HepG2 (cell line): ENCODE measurements at regions not wholly inside any gene's neighbourhood (a gene's known extent, or its start where the extent isn't known, plus 50 kb on each side); places are given as distances from the start of the nearest gene placed in this dataset.

Experiments
- NFKBIZ ChIP-seq: IDR thresholded peaks from 2 replicates; pipeline ENCODE4 v1.6.1; 2018; ENCODE audit warnings: missing genetic modification reagents, missing compliant biosample characterization
- ONECUT2 ChIP-seq: sonication (generic); formaldehyde crosslinking; IDR thresholded peaks from 2 replicates; pipeline ENCODE4 v1.4.0; 2020; ENCODE audit warnings: missing genetic modification reagents
- TF ChIP-seq, protein P1 (sequence below), 2 experiments: sonication (generic) in 1 of 2; formaldehyde crosslinking in 1 of 2; IDR thresholded peaks; 2 replicates each; pipeline versions ENCODE4 v1.6.1 to v1.9.0; 2014 to 2022; ENCODE audit warnings: antibody characterized with exemption in 1 of 2, borderline replicate concordance in 1 of 2, inconsistent platforms in 1 of 2, low read depth in 1 of 2, missing genetic modification reagents in 1 of 2
- TF ChIP-seq, protein P2 (sequence below): sonication (generic); formaldehyde crosslinking; conservative IDR thresholded peaks from 2 replicates; pipeline ENCODE4 v1.8.0; 2022; ENCODE audit warnings: mild to moderate bottlenecking, moderate library complexity, missing genetic modification reagents
- TF ChIP-seq, protein P3 (sequence below): sonication (generic); formaldehyde crosslinking; IDR thresholded peaks from 2 replicates; pipeline ENCODE4 v1.4.0; 2020; ENCODE audit warnings: missing genetic modification reagents, borderline replicate concordance
- TF ChIP-seq, protein P4 (sequence below): sonication (generic); formaldehyde crosslinking; IDR thresholded peaks from 2 replicates; pipeline ENCODE4 v1.4.0; 2020; ENCODE audit warnings: mild to moderate bottlenecking, missing genetic modification reagents

DNA sequence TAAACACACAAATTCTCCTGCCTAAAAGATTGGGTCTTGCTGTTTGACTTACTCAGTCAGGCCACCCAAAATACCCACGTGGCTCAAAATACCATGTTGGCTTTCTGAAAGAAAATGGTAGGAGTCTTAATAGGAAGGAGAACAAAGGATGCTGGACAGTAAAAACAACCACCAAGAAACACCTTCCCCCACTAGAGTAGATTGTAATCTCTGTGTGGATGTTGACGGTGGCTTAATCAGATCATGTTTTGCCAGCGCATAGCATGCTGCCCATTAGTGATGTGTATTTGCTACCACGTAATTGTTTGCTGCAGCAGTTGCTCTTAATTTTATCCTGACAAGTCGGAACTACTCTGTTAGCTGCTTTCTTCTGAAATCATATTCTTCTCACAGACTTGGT is 1229.3 kb upstream of the SLC10A2 start (continued):
- TF ChIP-seq, protein P1, sequence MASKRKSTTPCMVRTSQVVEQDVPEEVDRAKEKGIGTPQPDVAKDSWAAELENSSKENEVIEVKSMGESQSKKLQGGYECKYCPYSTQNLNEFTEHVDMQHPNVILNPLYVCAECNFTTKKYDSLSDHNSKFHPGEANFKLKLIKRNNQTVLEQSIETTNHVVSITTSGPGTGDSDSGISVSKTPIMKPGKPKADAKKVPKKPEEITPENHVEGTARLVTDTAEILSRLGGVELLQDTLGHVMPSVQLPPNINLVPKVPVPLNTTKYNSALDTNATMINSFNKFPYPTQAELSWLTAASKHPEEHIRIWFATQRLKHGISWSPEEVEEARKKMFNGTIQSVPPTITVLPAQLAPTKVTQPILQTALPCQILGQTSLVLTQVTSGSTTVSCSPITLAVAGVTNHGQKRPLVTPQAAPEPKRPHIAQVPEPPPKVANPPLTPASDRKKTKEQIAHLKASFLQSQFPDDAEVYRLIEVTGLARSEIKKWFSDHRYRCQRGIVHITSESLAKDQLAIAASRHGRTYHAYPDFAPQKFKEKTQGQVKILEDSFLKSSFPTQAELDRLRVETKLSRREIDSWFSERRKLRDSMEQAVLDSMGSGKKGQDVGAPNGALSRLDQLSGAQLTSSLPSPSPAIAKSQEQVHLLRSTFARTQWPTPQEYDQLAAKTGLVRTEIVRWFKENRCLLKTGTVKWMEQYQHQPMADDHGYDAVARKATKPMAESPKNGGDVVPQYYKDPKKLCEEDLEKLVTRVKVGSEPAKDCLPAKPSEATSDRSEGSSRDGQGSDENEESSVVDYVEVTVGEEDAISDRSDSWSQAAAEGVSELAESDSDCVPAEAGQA (IDR thresholded peaks at IDR 0.05; ENCODE audit: low read depth): no peak
- TF ChIP-seq, protein P1 (CRISPR knock-in tag; IDR thresholded peaks at IDR 0.05; ENCODE audit: borderline replicate concordance): no peak
- TF ChIP-seq, protein P2, sequence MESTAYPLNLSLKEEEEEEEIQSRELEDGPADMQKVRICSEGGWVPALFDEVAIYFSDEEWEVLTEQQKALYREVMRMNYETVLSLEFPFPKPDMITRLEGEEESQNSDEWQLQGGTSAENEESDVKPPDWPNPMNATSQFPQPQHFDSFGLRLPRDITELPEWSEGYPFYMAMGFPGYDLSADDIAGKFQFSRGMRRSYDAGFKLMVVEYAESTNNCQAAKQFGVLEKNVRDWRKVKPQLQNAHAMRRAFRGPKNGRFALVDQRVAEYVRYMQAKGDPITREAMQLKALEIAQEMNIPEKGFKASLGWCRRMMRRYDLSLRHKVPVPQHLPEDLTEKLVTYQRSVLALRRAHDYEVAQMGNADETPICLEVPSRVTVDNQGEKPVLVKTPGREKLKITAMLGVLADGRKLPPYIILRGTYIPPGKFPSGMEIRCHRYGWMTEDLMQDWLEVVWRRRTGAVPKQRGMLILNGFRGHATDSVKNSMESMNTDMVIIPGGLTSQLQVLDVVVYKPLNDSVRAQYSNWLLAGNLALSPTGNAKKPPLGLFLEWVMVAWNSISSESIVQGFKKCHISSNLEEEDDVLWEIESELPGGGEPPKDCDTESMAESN (CRISPR knock-in tag): no peak
- TF ChIP-seq, protein P3, sequence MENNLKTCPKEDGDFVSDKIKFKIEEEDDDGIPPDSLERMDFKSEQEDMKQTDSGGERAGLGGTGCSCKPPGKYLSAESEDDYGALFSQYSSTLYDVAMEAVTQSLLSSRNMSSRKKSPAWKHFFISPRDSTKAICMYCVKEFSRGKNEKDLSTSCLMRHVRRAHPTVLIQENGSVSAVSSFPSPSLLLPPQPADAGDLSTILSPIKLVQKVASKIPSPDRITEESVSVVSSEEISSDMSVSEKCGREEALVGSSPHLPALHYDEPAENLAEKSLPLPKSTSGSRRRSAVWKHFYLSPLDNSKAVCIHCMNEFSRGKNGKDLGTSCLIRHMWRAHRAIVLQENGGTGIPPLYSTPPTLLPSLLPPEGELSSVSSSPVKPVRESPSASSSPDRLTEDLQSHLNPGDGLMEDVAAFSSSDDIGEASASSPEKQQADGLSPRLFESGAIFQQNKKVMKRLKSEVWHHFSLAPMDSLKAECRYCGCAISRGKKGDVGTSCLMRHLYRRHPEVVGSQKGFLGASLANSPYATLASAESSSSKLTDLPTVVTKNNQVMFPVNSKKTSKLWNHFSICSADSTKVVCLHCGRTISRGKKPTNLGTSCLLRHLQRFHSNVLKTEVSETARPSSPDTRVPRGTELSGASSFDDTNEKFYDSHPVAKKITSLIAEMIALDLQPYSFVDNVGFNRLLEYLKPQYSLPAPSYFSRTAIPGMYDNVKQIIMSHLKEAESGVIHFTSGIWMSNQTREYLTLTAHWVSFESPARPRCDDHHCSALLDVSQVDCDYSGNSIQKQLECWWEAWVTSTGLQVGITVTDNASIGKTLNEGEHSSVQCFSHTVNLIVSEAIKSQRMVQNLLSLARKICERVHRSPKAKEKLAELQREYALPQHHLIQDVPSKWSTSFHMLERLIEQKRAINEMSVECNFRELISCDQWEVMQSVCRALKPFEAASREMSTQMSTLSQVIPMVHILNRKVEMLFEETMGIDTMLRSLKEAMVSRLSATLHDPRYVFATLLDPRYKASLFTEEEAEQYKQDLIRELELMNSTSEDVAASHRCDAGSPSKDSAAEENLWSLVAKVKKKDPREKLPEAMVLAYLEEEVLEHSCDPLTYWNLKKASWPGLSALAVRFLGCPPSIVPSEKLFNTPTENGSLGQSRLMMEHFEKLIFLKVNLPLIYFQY: no peak
- TF ChIP-seq, protein P4, sequence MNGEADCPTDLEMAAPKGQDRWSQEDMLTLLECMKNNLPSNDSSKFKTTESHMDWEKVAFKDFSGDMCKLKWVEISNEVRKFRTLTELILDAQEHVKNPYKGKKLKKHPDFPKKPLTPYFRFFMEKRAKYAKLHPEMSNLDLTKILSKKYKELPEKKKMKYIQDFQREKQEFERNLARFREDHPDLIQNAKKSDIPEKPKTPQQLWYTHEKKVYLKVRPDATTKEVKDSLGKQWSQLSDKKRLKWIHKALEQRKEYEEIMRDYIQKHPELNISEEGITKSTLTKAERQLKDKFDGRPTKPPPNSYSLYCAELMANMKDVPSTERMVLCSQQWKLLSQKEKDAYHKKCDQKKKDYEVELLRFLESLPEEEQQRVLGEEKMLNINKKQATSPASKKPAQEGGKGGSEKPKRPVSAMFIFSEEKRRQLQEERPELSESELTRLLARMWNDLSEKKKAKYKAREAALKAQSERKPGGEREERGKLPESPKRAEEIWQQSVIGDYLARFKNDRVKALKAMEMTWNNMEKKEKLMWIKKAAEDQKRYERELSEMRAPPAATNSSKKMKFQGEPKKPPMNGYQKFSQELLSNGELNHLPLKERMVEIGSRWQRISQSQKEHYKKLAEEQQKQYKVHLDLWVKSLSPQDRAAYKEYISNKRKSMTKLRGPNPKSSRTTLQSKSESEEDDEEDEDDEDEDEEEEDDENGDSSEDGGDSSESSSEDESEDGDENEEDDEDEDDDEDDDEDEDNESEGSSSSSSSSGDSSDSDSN: no peak
- TF ChIP-seq NFKBIZ (CRISPR knock-in tag): no peak
- TF ChIP-seq ONECUT2 (CRISPR knock-in tag): no peak
- TF ChIP-seq, all 625 proteins: peak for 0
